ENCODE measurements at regions not wholly inside any gene's neighbourhood (a gene's known extent, or its start where the extent isn't known, plus 50 kb on each side); places are given as distances from the start of the nearest gene placed in this dataset.

GRCh38 chr7:80063834-80064233, 70.8 kb upstream of the GNAI1 start:
- TF ChIP-seq POLR2A (IDR thresholded peaks at IDR 0.05) (no peak), CTCF (IDR thresholded peaks at IDR 0.05 in 4 of 5, conservative IDR thresholded peaks at IDR 0.05 in 1 of 5) (no peak)

Data from gastrocnemius medialis (tissue), 4 donors.